Right lobe of liver (tissue), 6 donors: ENCODE measurements at regions not wholly inside any gene's neighbourhood (a gene's known extent, or its start where the extent isn't known, plus 50 kb on each side); places are given as distances from the start of the nearest gene placed in this dataset.

Source experiments
- ATAC-seq, 4 donors: fragments of 200-7000 bp; cut with Tn5 transposase; one replicate each; pipeline ENCODE4 v1.9.1; 2020; ENCODE audit warnings: mild to moderate bottlenecking in 4 of 4, moderate library complexity in 4 of 4
- DNase-seq, 3 donors: peaks; one replicate each; pipeline ENCODE4 v3.0.0-alpha.2; 2020
- H3K27ac ChIP-seq, 3 donors: fragments of 200-600 bp; one replicate each; pipeline ENCODE4 v1.8.0; 2022
- H3K27me3 ChIP-seq, 2 donors: fragments of 200-600 bp; one replicate each; pipeline ENCODE4 v1.8.0; 2022
- H3K36me3 ChIP-seq, 4 donors: fragments of 200-600 bp; sonication (generic) in 1 of 4; one replicate each; pipeline versions ENCODE4 v1.5.1 to v1.8.0; 2017 to 2022; ENCODE audit warnings: control low read depth in 1 of 4
- H3K4me1 ChIP-seq, 4 donors: fragments of 200-600 bp; sonication (generic) in 1 of 4; one replicate each; pipeline versions ENCODE4 v1.5.1 to v1.8.0; 2017 to 2022; ENCODE audit warnings: control low read depth in 1 of 4
- H3K4me3 ChIP-seq, 3 donors: fragments of 200-600 bp; one replicate each; pipeline ENCODE4 v1.8.0; 2022
- H3K9me3 ChIP-seq, 4 donors: fragments of 200-600 bp; sonication (generic) in 1 of 4; one replicate each; pipeline versions ENCODE4 v1.5.1 to v1.8.0; 2017 to 2022; ENCODE audit warnings: control low read depth in 1 of 4
- POLR2A ChIP-seq: fragments of 450-650 bp; IDR thresholded peaks from one replicate; pipeline ENCODE4 v1.6.1; 2017; ENCODE audit warnings: antibody characterized with exemption, mild to moderate bottlenecking
- WGBS: methylation state at CpG from one replicate; pipeline ENCODE4 v1.1.6; 2018; ENCODE audit warnings: low coverage, low lambda C conversion rate; ENCODE audit not compliant: insufficient coverage; ENCODE audit errors: missing lambda C conversion rate; 5-methylcytosine and 5-hydroxymethylcytosine counted together
- intact Hi-C, 2 donors: fragments of 100-400 bp; cut with DNase I; formaldehyde crosslinking; loops; one replicate each; pipeline versions ENCODE4 v1.11.2 to v1.14.1; 2022
- TF ChIP-seq, protein P1 (sequence below), 4 donors: fragments of 200-600 bp in 3 of 4; fragments of 450-650 bp in 1 of 4; IDR thresholded peaks; one replicate each; pipeline versions ENCODE4 v1.5.1 to v1.8.0; 2016 to 2022; ENCODE audit warnings: antibody characterized with exemption in 4 of 4, mild to moderate bottlenecking in 2 of 4
- donor health status: DM: no; HTN: yes; CAD: no.
- donor health status: DM: no; HTN: no; CAD: no.
- donor health status: DM: no; HTN: no; CAD: no.
- donor health status: DM: no; HTN: yes; CAD: no.
- donor health status: DM: no; HTN: yes; CAD: no.

DNA sequence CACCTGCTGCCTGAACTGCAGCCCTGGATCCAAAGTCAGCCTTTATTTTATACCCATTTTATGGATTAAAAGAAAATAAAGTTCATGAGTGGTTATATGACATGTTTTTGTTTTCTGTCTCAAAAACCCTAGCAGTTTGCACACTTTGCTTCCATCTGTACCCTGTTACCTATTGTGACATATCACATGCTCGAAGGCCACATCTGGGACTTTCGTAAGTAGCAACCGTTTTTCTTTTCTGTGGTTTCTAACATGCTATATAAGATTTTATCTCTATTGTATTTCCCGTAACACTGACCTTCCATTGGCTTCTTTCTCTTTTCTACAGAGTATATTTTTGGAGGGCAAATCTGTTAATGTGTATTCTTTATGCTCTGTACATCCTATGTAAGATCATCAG lies 1007.2 kb downstream of the PCDH9 start:
- ATAC-seq (no peak), DNase-seq (no peak)
- H3K4me1 ChIP-seq = no peaks in the 10 kb centered on the region
- H3K36me3 ChIP-seq = no peaks in the 10 kb centered on the region
- no peaks in the 10 kb centered on the region for H3K27me3 ChIP-seq
- intact Hi-C loops = no loop called here
- 36% methylated on average over 3 of the region's 4 CpGs for WGBS
- H3K4me3 ChIP-seq = no peak overlapping the region
- H3K27ac ChIP-seq = no peak overlapping the region
- no peaks in the 10 kb centered on the region for H3K9me3 ChIP-seq
- TF ChIP-seq, protein P1, sequence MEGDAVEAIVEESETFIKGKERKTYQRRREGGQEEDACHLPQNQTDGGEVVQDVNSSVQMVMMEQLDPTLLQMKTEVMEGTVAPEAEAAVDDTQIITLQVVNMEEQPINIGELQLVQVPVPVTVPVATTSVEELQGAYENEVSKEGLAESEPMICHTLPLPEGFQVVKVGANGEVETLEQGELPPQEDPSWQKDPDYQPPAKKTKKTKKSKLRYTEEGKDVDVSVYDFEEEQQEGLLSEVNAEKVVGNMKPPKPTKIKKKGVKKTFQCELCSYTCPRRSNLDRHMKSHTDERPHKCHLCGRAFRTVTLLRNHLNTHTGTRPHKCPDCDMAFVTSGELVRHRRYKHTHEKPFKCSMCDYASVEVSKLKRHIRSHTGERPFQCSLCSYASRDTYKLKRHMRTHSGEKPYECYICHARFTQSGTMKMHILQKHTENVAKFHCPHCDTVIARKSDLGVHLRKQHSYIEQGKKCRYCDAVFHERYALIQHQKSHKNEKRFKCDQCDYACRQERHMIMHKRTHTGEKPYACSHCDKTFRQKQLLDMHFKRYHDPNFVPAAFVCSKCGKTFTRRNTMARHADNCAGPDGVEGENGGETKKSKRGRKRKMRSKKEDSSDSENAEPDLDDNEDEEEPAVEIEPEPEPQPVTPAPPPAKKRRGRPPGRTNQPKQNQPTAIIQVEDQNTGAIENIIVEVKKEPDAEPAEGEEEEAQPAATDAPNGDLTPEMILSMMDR (IDR thresholded peaks at IDR 0.05) = no peak
- no peak for TF ChIP-seq POLR2A

DNA sequence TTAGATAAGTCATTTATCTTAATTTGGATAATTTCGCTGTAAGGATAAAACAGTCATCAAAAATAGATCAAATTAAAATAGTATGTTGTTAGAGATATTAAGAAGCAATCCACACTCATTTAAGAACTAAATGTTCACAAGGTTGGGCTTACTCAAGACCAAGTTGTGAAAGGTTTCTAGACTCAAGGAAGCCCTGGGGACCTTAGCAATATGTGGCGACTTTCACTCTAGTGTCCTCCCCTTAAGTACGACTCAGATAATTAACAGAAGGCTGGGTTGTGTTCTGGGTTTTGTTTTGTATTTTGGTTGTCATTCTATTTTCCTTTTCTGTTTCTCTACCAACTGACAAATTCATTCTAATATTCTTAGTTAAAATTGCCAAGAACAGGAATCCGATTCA lies 1008.0 kb downstream of the PCDH9 start:
- ATAC-seq (no peak), DNase-seq (no peak)
- 53% methylated on average over 4 of the region's 4 CpGs for whole genome bisulfite sequencing
- intact Hi-C loops = no loop called here
- Histone ChIP-seq H3K9me3 (no peaks in the 10 kb centered on the region), H3K4me1 (no peaks in the 10 kb centered on the region), H3K36me3 (no peaks in the 10 kb centered on the region), H3K27ac (no peak overlapping the region), H3K4me3 (no peak overlapping the region), H3K27me3 (no peaks in the 10 kb centered on the region)
- TF ChIP-seq, protein P1 (IDR thresholded peaks at IDR 0.05) = no peak
- no peak for TF ChIP-seq POLR2A

DNA sequence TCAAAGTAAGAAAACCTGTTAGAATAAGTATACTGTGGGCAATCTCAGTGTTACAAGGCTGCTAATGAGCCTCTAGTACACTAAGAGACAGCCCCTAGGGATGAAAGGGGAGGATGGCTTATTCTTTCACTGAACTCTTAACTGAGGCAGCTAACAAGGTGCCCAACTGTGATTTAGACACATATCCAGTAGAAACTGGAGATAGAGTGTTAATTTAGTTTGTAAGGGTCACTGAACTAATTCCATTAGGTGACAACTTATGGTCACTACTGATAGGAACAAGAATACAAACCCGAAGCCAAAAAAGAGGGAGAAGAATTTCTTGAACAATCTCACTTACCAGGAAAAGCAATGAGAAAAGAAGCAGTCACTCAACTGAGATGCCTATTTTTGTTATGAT lies 1010.6 kb downstream of the PCDH9 start:
- 18% methylated on average over 1 of the region's 1 CpG for WGBS
- Histone ChIP-seq H3K36me3 (no peaks in the 10 kb centered on the region), H3K27ac (no peak overlapping the region), H3K9me3 (no peaks in the 10 kb centered on the region), H3K4me1 (no peaks in the 10 kb centered on the region), H3K27me3 (no peaks in the 10 kb centered on the region), H3K4me3 (no peak overlapping the region)
- intact Hi-C loops = no loop called here
- no peak for ATAC-seq
- no peak for DNase-seq
- no peak for TF ChIP-seq POLR2A

DNA sequence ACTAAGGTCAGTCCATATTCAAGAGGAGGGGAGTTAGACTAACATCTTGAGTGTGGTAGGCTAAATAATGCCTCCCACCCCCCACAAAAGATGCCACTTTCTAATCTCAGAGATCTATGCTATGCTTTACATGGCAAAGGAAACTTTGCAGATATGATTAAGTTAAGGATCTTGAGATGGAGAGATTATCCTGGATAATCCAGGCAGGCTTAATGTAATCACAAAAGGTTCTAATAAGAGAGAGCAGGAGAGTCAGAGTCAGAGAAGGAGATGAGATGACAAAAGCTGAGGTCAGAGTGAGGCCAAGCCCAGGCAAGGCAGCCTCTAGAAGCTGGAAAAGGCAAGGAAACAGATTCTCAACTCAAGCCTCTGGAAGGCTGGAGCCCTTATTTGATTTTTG lies 1011.6 kb downstream of the PCDH9 start:
- TF ChIP-seq POLR2A = no peak
- TF ChIP-seq, protein P1 (IDR thresholded peaks at IDR 0.05) = no peak

DNA sequence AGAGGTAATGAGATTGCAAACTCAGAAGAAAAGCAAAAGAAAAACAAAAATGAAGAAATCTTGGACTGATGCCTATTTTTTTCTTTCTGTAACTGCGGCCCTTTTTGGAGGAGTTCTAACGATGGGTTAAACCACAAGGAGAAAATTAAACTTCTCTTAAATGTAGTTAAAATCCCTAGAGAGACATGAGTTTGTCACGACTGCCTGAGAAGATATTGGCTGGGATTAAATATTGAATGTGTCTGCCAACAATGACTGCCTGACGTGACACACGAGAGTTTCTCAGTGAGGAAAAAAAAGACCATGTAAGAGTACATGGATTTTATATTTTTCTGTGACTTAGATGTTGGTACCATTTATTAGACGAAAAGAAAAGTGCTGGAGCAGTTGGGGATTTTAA lies 1013.4 kb downstream of the PCDH9 start:
- Histone ChIP-seq H3K4me3 (no peak overlapping the region), H3K9me3 (no peaks in the 10 kb centered on the region), H3K4me1 (no peaks in the 10 kb centered on the region), H3K36me3 (no peaks in the 10 kb centered on the region), H3K27me3 (no peaks in the 10 kb centered on the region), H3K27ac (no peak overlapping the region)
- 27% methylated on average over 6 of the region's 6 CpGs for WGBS
- intact Hi-C loops = no loop called here
- TF ChIP-seq, protein P1 (IDR thresholded peaks at IDR 0.05) = no peak
- TF ChIP-seq POLR2A = no peak
- DNase-seq (no peak), ATAC-seq (no peak)

More for the DNA sequence above, 1011.6 kb downstream of the PCDH9 start:
- no peaks in the 10 kb centered on the region for H3K4me1 ChIP-seq
- H3K9me3 ChIP-seq = no peaks in the 10 kb centered on the region
- no peak for ATAC-seq
- H3K27me3 ChIP-seq = no peaks in the 10 kb centered on the region
- H3K27ac ChIP-seq = no peak overlapping the region
- DNase-seq = no peak
- intact Hi-C loops = no loop called here
- H3K36me3 ChIP-seq = no peaks in the 10 kb centered on the region
- no peak overlapping the region for H3K4me3 ChIP-seq
